B cell (primary cell): ENCODE measurements at regions not wholly inside any gene's neighbourhood (a gene's known extent, or its start where the extent isn't known, plus 50 kb on each side); places are given as distances from the start of the nearest gene placed in this dataset.

ENCODE experiments used
- CTCF ChIP-seq: fragments of 200-600 bp; IDR thresholded peaks from one replicate; pipeline ENCODE4 v1.8.0; 2022; ENCODE audit warnings: antibody characterized with exemption, mild to moderate bottlenecking
- EZH2 ChIP-seq: IDR thresholded peaks from 2 replicates; pipeline ENCODE4 v1.6.1; 2012; ENCODE audit warnings: borderline replicate concordance, low read depth, mild to moderate bottlenecking, moderate library complexity, low read length; ENCODE audit not compliant: insufficient read depth, poor library complexity, severe bottlenecking

GRCh38 chr11:38788561-38788960, 2190.5 kb upstream of the RAG2 start:
- TF ChIP-seq CTCF (no peak), EZH2 (no peak)
